GM12864 (cell line): ENCODE measurements at regions not wholly inside any gene's neighbourhood (a gene's known extent, or its start where the extent isn't known, plus 50 kb on each side); places are given as distances from the start of the nearest gene placed in this dataset.

Experiments used
- DNase-seq: peaks from one replicate; pipeline ENCODE4 v3.0.0-alpha.2; 2011; ENCODE audit warnings: low read depth
- H3K4me3 ChIP-seq: 2 replicates; pipeline ENCODE4 v1.5.1; 2011; ENCODE audit warnings: mild to moderate bottlenecking, low read depth, low read length, control low read depth
- CTCF ChIP-seq: IDR thresholded peaks from 2 replicates; pipeline ENCODE4 v1.5.1; 2011; ENCODE audit warnings: low read depth, mild to moderate bottlenecking, moderate library complexity, low read length, control low read depth, inconsistent platforms; ENCODE audit errors: missing control alignments

DNA sequence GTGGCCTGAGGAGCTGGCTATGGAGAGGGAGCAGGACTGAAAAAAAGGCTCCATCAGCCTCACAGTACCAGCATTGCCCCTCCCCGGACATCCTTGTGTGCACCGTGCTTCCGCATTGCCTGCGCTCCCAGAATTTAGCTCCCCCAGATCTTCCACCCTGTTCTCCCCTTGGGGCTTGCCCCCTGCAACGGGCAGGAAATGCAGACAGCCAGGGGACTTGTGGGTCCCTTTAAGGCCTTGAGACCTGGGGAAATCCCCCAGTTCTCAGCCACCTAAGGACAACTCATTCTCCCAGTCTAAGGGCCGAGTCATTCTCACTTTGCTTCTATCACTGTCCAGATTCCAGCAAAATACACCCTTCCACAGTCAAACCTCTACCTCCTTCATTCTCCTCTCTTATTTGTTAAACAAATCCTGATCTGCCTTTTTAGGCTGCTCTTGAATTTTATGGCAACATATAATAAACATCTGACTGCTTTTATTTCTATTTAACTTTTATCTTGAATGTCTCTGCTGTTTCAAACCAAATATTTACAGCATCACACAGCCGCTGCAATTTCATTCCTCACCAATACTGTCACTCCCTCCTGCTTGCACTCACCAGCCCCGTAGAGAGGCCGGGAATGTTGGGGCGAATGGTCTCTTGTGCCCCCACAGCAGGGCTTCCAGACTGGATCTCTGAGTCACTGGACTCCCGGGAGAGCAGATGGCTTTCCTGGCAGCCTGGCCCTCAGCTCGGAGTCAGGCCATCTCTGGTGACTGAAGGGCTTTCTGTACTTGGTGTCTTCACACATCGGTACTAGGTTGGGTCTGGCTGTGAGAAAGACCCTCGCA is 221.9 kb downstream of the TSHZ3 start:
- no peak overlapping the region for H3K4me3 ChIP-seq
- TF ChIP-seq CTCF: no peak
- DNase-seq: no peak

GRCh38 chr19:31126236-31126635 is 223.0 kb downstream of the TSHZ3 start:
- TF ChIP-seq CTCF: no peak
- no peak for DNase-seq
- no peak overlapping the region for H3K4me3 ChIP-seq

- no peak for TF ChIP-seq CTCF
- no peak overlapping the region for H3K4me3 ChIP-seq
- no peak for DNase-seq
Measured at GRCh38 chr19:31125071-31125470, 224.2 kb downstream of the TSHZ3 start.

DNA sequence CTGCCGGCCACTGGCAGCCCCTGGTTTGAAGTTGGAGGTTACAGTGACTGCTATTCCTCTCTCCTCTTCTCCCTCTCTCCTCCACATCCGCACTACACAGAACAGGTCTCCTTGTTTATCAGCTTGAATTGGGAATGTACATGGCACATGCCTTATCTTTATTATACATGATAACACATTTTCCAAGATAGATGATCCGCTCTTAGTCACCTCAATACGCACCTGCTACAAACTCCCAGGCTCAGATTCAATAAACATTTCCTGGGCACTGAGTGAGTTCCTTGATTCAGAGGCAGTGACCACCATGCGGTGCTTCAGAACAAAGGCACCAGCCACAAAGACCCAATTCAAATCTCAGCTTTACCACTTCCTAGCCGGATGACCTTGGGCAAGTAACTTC is 227.7 kb downstream of the TSHZ3 start:
- no peak for TF ChIP-seq CTCF
- no peak for DNase-seq
- no peak overlapping the region for H3K4me3 ChIP-seq

GRCh38 chr19:31120952-31121351 is 228.3 kb downstream of the TSHZ3 start:
- TF ChIP-seq CTCF: no peak
- no peak overlapping the region for H3K4me3 ChIP-seq
- no peak for DNase-seq

- DNase-seq: no peak
- no peak overlapping the region for H3K4me3 ChIP-seq
- TF ChIP-seq CTCF: no peak
Measured at GRCh38 chr19:31119951-31120690, 229.1 kb downstream of the TSHZ3 start.
